ENCODE measurements at regions not wholly inside any gene's neighbourhood (a gene's known extent, or its start where the extent isn't known, plus 50 kb on each side); places are given as distances from the start of the nearest gene placed in this dataset.
A peak's percentile ranks its signal among the peaks of the same experiment; 100 is the strongest.
"Not testable (repeated sequence)": the region's sequence is repeated elsewhere in the genome, so short reads cannot be mapped to it uniquely, and the experiment has no call there.

DNA sequence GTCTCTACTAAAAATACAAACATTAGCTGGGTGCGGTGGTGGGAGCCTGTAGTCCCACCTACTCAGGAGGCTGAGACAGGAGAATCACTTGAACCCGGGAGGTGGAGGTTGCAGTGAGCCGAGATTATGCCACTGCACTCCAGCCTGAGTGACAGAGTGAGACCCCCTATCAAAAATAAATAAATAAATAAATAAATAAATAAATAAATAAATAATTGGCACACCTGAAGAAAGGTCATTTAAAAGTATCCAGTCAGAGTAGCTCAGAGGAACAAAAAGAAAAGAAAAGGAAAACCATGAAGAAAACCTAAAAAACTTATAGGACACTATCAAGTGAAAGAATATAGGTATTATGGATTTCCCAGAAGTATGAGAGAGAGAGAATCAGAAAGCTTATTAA is 330.1 kb upstream of the AR start:
- H3K9me3 ChIP-seq; intact Hi-C loops (cut with DNase I; ENCODE audit: low total_unique reads); H3K27ac ChIP-seq; H3K36me3 ChIP-seq (ENCODE audit: low read depth, missing control alignments); H3K4me3 ChIP-seq; DNase-seq; H3K27me3 ChIP-seq; H3K4me1 ChIP-seq: not testable (repeated sequence)
- 85% methylated on average over 3 of the region's 3 CpGs; no CpG with 5 or more reads in 1 of the 2 donors for WGBS, 2 donors

- H3K9me3 ChIP-seq, result no peaks in the 10 kb centered on the region
- H3K27ac ChIP-seq, result no peak overlapping the region
- no peaks in the 10 kb centered on the region for H3K36me3 ChIP-seq (ENCODE audit: low read depth, missing control alignments)
- no peaks in the 10 kb centered on the region for H3K4me1 ChIP-seq
- no peak for TF ChIP-seq POLR2A (IDR thresholded peaks at IDR 0.05)
- TF ChIP-seq, protein P1, sequence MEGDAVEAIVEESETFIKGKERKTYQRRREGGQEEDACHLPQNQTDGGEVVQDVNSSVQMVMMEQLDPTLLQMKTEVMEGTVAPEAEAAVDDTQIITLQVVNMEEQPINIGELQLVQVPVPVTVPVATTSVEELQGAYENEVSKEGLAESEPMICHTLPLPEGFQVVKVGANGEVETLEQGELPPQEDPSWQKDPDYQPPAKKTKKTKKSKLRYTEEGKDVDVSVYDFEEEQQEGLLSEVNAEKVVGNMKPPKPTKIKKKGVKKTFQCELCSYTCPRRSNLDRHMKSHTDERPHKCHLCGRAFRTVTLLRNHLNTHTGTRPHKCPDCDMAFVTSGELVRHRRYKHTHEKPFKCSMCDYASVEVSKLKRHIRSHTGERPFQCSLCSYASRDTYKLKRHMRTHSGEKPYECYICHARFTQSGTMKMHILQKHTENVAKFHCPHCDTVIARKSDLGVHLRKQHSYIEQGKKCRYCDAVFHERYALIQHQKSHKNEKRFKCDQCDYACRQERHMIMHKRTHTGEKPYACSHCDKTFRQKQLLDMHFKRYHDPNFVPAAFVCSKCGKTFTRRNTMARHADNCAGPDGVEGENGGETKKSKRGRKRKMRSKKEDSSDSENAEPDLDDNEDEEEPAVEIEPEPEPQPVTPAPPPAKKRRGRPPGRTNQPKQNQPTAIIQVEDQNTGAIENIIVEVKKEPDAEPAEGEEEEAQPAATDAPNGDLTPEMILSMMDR (IDR thresholded peaks at IDR 0.05), result no peak
- no peak for DNase-seq
- intact Hi-C loops (cut with DNase I; ENCODE audit: low total_unique reads), result no loop called here
- no peaks in the 10 kb centered on the region for H3K27me3 ChIP-seq
- WGBS, 2 donors, result 59% methylated on average over 4 of the region's 4 CpGs; no CpG with 5 or more reads in 1 of the 2 donors
- no peak overlapping the region for H3K4me3 ChIP-seq
Observed at GRCh38 chrX:67207912-67208311, 335.9 kb upstream of the AR start.

GRCh38 chrX:67159437-67159836 is 384.4 kb upstream of the AR start:
- no peak overlapping the region for H3K27ac ChIP-seq
- H3K36me3 ChIP-seq (ENCODE audit: low read depth, missing control alignments), result no peaks in the 10 kb centered on the region
- no peaks in the 10 kb centered on the region for H3K4me1 ChIP-seq
- DNase-seq, result no peak
- H3K9me3 ChIP-seq, result no peaks in the 10 kb centered on the region
- no peak overlapping the region for H3K4me3 ChIP-seq
- intact Hi-C loops (cut with DNase I; ENCODE audit: low total_unique reads), result no loop called here
- 70% methylated on average over 2 of the region's 2 CpGs; no CpG with 5 or more reads in 1 of the 2 donors for WGBS, 2 donors
- no peaks in the 10 kb centered on the region for H3K27me3 ChIP-seq
- TF ChIP-seq POLR2A (IDR thresholded peaks at IDR 0.05), result no peak
- TF ChIP-seq, protein P1 (IDR thresholded peaks at IDR 0.05), result no peak

- Histone ChIP-seq H3K27ac (no peak overlapping the region), H3K4me1 (no peaks in the 10 kb centered on the region), H3K9me3 (no peaks in the 10 kb centered on the region), H3K36me3 (ENCODE audit: low read depth, missing control alignments) (no peaks in the 10 kb centered on the region), H3K4me3 (no peak overlapping the region), H3K27me3 (no peaks in the 10 kb centered on the region)
- intact Hi-C loops (cut with DNase I; ENCODE audit: low total_unique reads), result no loop called here
- no peak for DNase-seq
- TF ChIP-seq POLR2A (IDR thresholded peaks at IDR 0.05), result no peak
- TF ChIP-seq, protein P1 (IDR thresholded peaks at IDR 0.05), result no peak
- WGBS, 2 donors, result 60 to 91% methylated on average over 5 to 9 of the region's 9 CpGs
Observed at GRCh38 chrX:67114635-67115034, 429.2 kb upstream of the AR start.

- Histone ChIP-seq H3K27me3 (no peaks in the 10 kb centered on the region), H3K4me3 (no peak overlapping the region), H3K27ac (peak overlapping the region; percentile 31 to 72), H3K4me1 (peaks cover 3% of the 10 kb centered on the region), H3K9me3 (no peaks in the 10 kb centered on the region), H3K36me3 (ENCODE audit: low read depth, missing control alignments) (no peaks in the 10 kb centered on the region)
- WGBS, 2 donors, result 27 to 37% methylated on average over 2 of the region's 2 CpGs
- no peak for TF ChIP-seq POLR2A (IDR thresholded peaks at IDR 0.05)
- TF ChIP-seq, protein P1 (IDR thresholded peaks at IDR 0.05), result no peak
- no peak for DNase-seq
- intact Hi-C loops (cut with DNase I; ENCODE audit: low total_unique reads), result no loop called here
Observed at GRCh38 chrX:67105758-67106116, 438.1 kb upstream of the AR start.
